B cell (primary cell): ENCODE measurements at regions not wholly inside any gene's neighbourhood (a gene's known extent, or its start where the extent isn't known, plus 50 kb on each side); places are given as distances from the start of the nearest gene placed in this dataset.

Experiments used
- ATAC-seq: fragments of 200-7000 bp; cut with Tn5 transposase; one replicate; pipeline ENCODE4 v1.10.0; 2021; ENCODE audit warnings: low read depth, mild to moderate bottlenecking, moderate number of reproducible peaks, moderate library complexity
- CTCF ChIA-PET: fragments of 350-600 bp; sonication (Branson Sonifier 250); formaldehyde crosslinking; loops from one replicate; lab custom pipeline; 2021; ENCODE audit warnings: antibody characterized with exemption, inconsistent platforms; lab: Charles Lee
- POLR2A ChIA-PET: fragments of 350-600 bp; sonication (Branson Sonifier 250); formaldehyde crosslinking; loops from one replicate; lab custom pipeline; 2021; ENCODE audit warnings: antibody characterized with exemption; lab: Charles Lee
- DNase-seq: peaks from one replicate; pipeline ENCODE4 v3.0.0; 2013
- H2AFZ ChIP-seq: 2 replicates; pipeline ENCODE4 v1.6.1; 2012; ENCODE audit warnings: mild to moderate bottlenecking, low read depth, low read length; ENCODE audit not compliant: insufficient read depth, poor library complexity, severe bottlenecking
- H3K27ac ChIP-seq, 2 donors: 1 replicate in 1 of 2; 2 replicates in 1 of 2; pipeline ENCODE4 v1.5.1; 2012 to 2013; ENCODE audit warnings: low read length in 2 of 2, mild to moderate bottlenecking in 2 of 2, moderate library complexity in 1 of 2
- H3K27me3 ChIP-seq, 4 experiments: fragments of 200-600 bp in 1 of 4; sonication (generic) in 1 of 4; replicated peaks in 1 of 4; 1 replicate in 2 of 4; 2 replicates in 2 of 4; pipeline versions ENCODE4 v1.6.1 to v1.7.0; 2013 to 2016; ENCODE audit warnings: low read length in 3 of 4, mild to moderate bottlenecking in 2 of 4, mixed read lengths in 1 of 4, moderate library complexity in 1 of 4; ENCODE audit not compliant: insufficient read depth in 4 of 4, control insufficient read depth in 3 of 4; ENCODE audit errors: control extremely low read depth in 1 of 4
- H3K36me3 ChIP-seq, 2 experiments: replicated peaks in 1 of 2; 1 replicate in 1 of 2; 2 replicates in 1 of 2; pipeline versions ENCODE4 v1.6.1 to v1.7.1; 2013; ENCODE audit warnings: low read length in 1 of 2; ENCODE audit not compliant: insufficient read depth in 2 of 2, control insufficient read depth in 1 of 2; ENCODE audit errors: control extremely low read depth in 1 of 2, extremely low read depth in 1 of 2
- H3K4me1 ChIP-seq, 2 donors: fragments of 200-600 bp in 1 of 2; sonication (generic) in 1 of 2; 1 replicate in 1 of 2; 2 replicates in 1 of 2; pipeline versions ENCODE4 v1.5.1 to v1.6.1; 2013 to 2017; ENCODE audit warnings: low read length in 2 of 2; ENCODE audit not compliant: control insufficient read depth in 2 of 2, insufficient read depth in 2 of 2
- H3K4me2 ChIP-seq: replicated peaks from 2 replicates; pipeline ENCODE3; 2012; ENCODE audit warnings: mild to moderate bottlenecking, low read depth, low read length; ENCODE audit not compliant: poor library complexity, severe bottlenecking
- H3K4me3 ChIP-seq, 5 experiments: fragments of 200-600 bp in 1 of 5; sonication (generic) in 1 of 5; 1 replicate in 3 of 5; 2 replicates in 2 of 5; pipeline versions ENCODE4 v1.5.1 to v1.7.0; 2011 to 2016; ENCODE audit warnings: low read length in 4 of 5, mild to moderate bottlenecking in 4 of 5, low read depth in 2 of 5, control low read depth in 1 of 5, moderate library complexity in 1 of 5; ENCODE audit not compliant: insufficient read depth in 1 of 5; ENCODE audit errors: control extremely low read depth in 1 of 5, extremely low read depth in 1 of 5
- H3K79me2 ChIP-seq: fragments of 200-600 bp; sonication (generic); one replicate; pipeline ENCODE4 v1.6.0; 2016; ENCODE audit warnings: low read length; ENCODE audit not compliant: control insufficient read depth, insufficient read depth
- H3K9ac ChIP-seq: fragments of 200-600 bp; sonication (generic); 2 replicates; pipeline ENCODE4 v1.6.1; 2017; ENCODE audit warnings: mild to moderate bottlenecking, low read length, moderate library complexity
- H3K9me3 ChIP-seq, 3 donors: one replicate each; pipeline versions ENCODE4 v1.6.1 to v1.7.1; 2013; ENCODE audit warnings: low read length in 2 of 3; ENCODE audit not compliant: control insufficient read depth in 2 of 3, insufficient read depth in 1 of 3; ENCODE audit errors: control extremely low read depth in 1 of 3
- H4K20me1 ChIP-seq: 2 replicates; pipeline ENCODE4 v1.6.0; 2012; ENCODE audit warnings: mild to moderate bottlenecking, low read length; ENCODE audit not compliant: insufficient read depth, control insufficient read depth, poor library complexity, severe bottlenecking
- H3K27ac Mint-ChIP-seq: one replicate; pipeline ENCODE4 v1.8.0; 2021; ENCODE audit warnings: mixed read lengths
- H3K27me3 Mint-ChIP-seq: one replicate; pipeline ENCODE4 v1.8.0; 2021; ENCODE audit warnings: mixed read lengths
- H3K4me1 Mint-ChIP-seq: one replicate; pipeline ENCODE4 v1.8.0; 2021; ENCODE audit warnings: mixed read lengths
- H3K4me3 Mint-ChIP-seq: one replicate; pipeline ENCODE4 v1.8.0; 2021; ENCODE audit warnings: mixed read lengths
- H3K9me3 Mint-ChIP-seq: one replicate; pipeline ENCODE4 v1.8.0; 2022; ENCODE audit warnings: mixed read lengths; ENCODE audit not compliant: insufficient read depth
- CTCF ChIP-seq: fragments of 200-600 bp; IDR thresholded peaks from one replicate; pipeline ENCODE4 v1.8.0; 2022; ENCODE audit warnings: antibody characterized with exemption, mild to moderate bottlenecking
- EZH2 ChIP-seq: IDR thresholded peaks from 2 replicates; pipeline ENCODE4 v1.6.1; 2012; ENCODE audit warnings: borderline replicate concordance, low read depth, mild to moderate bottlenecking, moderate library complexity, low read length; ENCODE audit not compliant: insufficient read depth, poor library complexity, severe bottlenecking
- WGBS: methylation state at CpG from one replicate; pipeline ENCODE4 v1.1.5; 2013; ENCODE audit warnings: missing lambda C conversion rate; ENCODE audit not compliant: insufficient coverage; 5-methylcytosine and 5-hydroxymethylcytosine counted together
- intact Hi-C: fragments of 100-400 bp; cut with micrococcal nuclease; formaldehyde crosslinking; loops from one replicate; pipeline ENCODE4 v1.10.0; 2022

- H3K79me2 ChIP-seq = no peaks in the 10 kb centered on the region
- Mint-ChIP-seq H3K27ac (no peak overlapping the region), H3K4me1 (no peaks in the 10 kb centered on the region), H3K27me3 (peaks cover 20% of the 10 kb centered on the region), H3K9me3 (no peaks in the 10 kb centered on the region), H3K4me3 (no peak overlapping the region)
- no peak overlapping the region for H3K4me2 ChIP-seq
- DNase-seq = no peak
- H3K4me3 ChIP-seq = no peak overlapping the region
- no peaks in the 10 kb centered on the region for H4K20me1 ChIP-seq
- no peaks in the 10 kb centered on the region for H3K9me3 ChIP-seq
- peaks cover 0 to 2% (median 0%) of the 10 kb centered on the region in 4 experiments for H3K27me3 ChIP-seq
- POLR2A ChIA-PET = no interaction called here
- TF ChIP-seq EZH2 (no peak), CTCF (no peak)
- H3K27ac ChIP-seq = no peak overlapping the region
- no peak overlapping the region for H3K9ac ChIP-seq
- WGBS = 100% methylated on average over 1 of the region's 2 CpGs
- CTCF ChIA-PET = interaction anchor here (0.9 to 4.7 kb wide), 9 partner anchors 11 to 387 kb away, joined by 3 to 55 read pairs (median 4); no protein-coding TSS in a partner anchor
- intact Hi-C loops = loop anchor here (2.0 to 5.0 kb wide), 2 partner anchors 147 to 249 kb away; partner anchors contain the start of gene BBX
- H2AFZ ChIP-seq = no peak overlapping the region
- H3K4me1 ChIP-seq = no peaks in the 10 kb centered on the region
- no peaks in the 10 kb centered on the region for H3K36me3 ChIP-seq
- ATAC-seq = no peak
Observed at GRCh38 chr3:107273771-107274170, 103.5 kb upstream of the CCDC54 start.

GRCh38 chr3:107275511-107275910 lies 101.7 kb upstream of the CCDC54 start:
- Histone ChIP-seq H3K36me3 (no peaks in the 10 kb centered on the region), H3K4me2 (no peak overlapping the region), H4K20me1 (no peaks in the 10 kb centered on the region), H3K9ac (no peak overlapping the region), H3K79me2 (no peaks in the 10 kb centered on the region), H3K9me3 (no peaks in the 10 kb centered on the region), H3K27me3 (peaks cover 0 to 2% (median 0%) of the 10 kb centered on the region in 4 experiments), H3K27ac (no peak overlapping the region), H2AFZ (no peak overlapping the region), H3K4me1 (no peaks in the 10 kb centered on the region), H3K4me3 (no peak overlapping the region)
- peaks cover 20% of the 10 kb centered on the region for H3K27me3 Mint-ChIP-seq
- H3K4me1 Mint-ChIP-seq = no peaks in the 10 kb centered on the region
- ChIA-PET CTCF (interaction anchor here (0.9 to 4.7 kb wide), 4 partner anchors 10 to 466 kb away, joined by 3 to 55 read pairs (median 4); no protein-coding TSS in a partner anchor), POLR2A (no interaction called here)
- DNase-seq = no peak
- intact Hi-C loops = no loop called here
- H3K9me3 Mint-ChIP-seq = no peaks in the 10 kb centered on the region
- no peak for ATAC-seq
- no peak overlapping the region for H3K27ac Mint-ChIP-seq
- H3K4me3 Mint-ChIP-seq = no peak overlapping the region
- no CpG with 5 or more reads among the region's 2 CpGs for WGBS
- TF ChIP-seq EZH2 = no peak
- no peak for TF ChIP-seq CTCF
